HG03342 (cell line): ENCODE measurements at regions not wholly inside any gene's neighbourhood (a gene's known extent, or its start where the extent isn't known, plus 50 kb on each side); places are given as distances from the start of the nearest gene placed in this dataset.

Experiments
- ATAC-seq: cut with Tn5 transposase; IDR thresholded peaks from one replicate; pipeline ENCODE4 v1.9.1; 2021; ENCODE audit warnings: mild to moderate bottlenecking, moderate library complexity; ENCODE audit not compliant: unreplicated experiment

DNA sequence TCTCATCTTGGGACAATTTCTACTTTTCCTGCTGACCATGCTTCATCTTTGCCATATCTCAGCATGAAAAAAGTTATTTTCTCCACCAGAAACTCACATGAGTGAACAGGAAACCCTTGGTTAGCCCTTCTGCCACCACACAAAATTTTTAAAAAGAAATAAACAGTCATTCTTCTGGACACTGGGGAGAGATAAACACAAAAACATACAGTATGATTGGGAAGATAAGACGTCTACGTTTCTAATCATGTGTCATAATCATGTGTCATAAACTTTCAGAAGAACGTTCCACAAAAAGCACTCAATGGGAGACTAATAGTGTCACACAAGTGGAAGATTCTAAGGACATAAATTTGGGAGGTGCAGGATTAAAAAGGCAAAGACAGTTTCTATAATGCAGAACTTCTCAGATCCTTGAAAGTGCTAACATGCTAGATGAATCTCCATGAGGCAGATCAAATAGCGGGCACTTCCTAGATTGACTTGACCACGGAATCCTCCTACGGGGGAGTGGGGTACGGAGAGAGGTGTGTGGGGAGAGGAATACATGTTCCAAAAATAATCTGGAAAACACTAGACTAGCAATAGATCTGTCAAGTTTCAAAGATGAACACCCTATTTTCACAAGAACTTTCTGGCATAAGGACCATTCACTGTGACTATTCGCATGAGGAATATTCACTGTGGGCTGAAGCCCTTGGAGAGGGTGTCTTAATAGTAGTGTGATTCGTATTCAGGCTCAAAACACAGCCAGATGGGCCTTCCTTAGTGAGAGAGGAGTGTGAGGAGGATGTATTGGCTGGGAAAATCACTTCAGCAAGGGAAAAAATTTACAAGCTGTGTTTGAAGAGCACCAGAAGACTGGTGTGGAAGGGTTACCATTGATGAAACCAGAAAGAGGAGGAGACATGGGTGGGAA, 206.7 kb downstream of the SETD4 start:
- ATAC-seq: no peak

- no peak for ATAC-seq
These were observed 207.5 kb downstream of the SETD4 start for GRCh38 chr21:35852820-35853219.

DNA sequence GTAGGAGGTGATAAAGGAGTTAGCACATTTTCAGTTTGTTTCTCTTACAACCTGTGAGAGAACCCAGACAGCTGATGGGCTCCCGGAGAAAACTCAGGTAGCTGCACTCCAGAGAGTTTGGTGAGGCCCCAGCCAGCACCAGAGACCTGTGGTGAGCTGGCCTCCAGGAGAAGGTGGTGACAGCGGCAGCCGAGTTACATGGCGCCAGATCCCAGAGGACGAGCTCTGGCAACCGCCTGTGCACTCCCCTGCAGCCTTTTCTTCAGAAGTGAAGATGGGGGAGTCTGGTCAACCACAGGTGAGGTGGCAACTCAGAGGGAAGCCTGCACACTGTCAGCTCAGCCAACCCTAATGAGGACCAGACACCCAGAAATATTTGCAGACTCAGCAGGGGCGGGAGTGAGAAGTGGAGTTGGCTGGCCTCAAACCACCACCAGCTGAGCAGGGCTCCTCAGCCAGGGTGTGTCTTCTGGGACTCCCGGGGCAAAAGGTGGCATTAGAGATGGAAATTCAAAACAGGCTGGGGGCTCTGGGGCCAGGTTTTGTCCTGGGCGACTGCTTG, 209.7 kb downstream of the SETD4 start:
- ATAC-seq: no peak

DNA sequence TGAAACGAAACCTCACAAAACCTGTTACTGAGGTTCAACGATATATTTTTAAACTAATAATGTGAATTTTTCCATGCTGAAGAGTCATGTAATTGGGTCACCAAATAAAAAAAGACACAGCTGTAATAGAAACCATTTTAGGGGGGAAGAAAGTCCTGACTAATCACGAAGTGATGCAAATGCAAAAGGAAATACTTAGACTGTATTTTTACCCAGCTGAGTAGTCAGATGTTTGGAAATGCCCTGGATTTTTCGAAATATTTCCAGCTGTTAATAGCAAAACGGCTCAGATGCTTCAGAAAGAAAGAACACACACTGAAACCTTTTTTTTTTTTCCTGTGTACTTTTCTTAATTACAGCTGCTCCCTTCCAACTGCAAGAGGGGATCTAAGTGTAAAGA, 210.3 kb downstream of the SETD4 start:
- ATAC-seq: no peak

- ATAC-seq: no peak
These were observed 211.2 kb downstream of the SETD4 start for GRCh38 chr21:35849144-35849543.

GRCh38 chr21:35843911-35844667, 216.2 kb downstream of the SETD4 start:
- ATAC-seq: no peak

- ATAC-seq: no peak
These were observed 219.4 kb downstream of the SETD4 start for GRCh38 chr21:35840949-35841348.

GRCh38 chr21:35840197-35840799, 220.0 kb downstream of the SETD4 start:
- no peak for ATAC-seq

DNA sequence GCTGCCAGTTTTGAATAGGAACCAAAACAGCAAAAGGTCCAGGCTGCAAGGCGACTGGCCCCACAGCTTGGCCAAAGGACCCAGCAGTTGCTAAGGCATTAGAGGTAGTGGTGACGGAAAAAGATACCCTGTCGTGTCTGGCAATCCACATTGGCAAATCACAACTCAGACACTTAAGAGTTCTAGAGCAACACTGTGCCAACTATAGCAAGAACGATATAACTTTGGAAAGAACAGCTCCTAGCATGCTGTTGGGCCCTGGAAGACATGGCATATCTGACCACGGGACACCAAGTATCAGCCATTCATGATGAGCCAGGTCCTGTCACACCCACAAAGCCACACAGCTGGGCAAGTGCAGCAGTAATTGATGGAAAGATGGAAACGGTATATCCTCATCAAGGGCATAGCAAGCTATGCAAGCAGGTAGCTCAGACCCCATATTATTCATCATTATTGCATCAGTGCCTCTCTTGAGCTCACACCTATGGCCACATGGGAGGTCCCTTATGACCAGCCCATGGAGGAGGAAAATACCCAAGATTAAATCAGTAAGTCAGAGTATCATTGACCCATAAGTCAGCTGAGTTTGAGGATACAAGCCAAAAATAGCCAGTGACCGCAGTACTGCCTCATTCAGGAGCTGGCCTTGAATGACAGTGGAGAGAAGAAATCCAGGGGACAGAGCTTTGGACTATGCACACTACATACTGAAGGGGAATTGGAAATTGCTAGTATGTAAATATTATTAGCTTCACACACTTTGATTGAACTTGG, 221.2 kb downstream of the SETD4 start:
- no peak for ATAC-seq

DNA sequence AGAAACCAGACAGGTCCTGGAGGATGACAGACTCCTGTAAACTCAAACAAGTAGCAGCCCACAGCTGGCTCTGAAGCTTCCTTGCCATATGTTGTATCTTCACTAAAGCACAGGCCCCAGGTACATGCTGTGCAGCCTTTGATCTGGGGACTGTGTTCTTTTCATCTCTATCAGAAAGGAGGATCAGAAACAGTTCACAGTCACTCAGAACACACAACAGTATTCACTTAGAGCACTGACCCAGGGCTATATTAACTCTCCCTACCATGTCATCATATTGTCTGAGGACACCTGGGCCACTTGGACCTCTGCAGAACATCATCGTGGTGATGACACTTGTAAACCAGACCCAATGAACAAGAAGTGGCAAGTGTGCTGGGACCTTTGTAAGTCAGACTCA, 222.0 kb downstream of the SETD4 start:
- no peak for ATAC-seq

DNA sequence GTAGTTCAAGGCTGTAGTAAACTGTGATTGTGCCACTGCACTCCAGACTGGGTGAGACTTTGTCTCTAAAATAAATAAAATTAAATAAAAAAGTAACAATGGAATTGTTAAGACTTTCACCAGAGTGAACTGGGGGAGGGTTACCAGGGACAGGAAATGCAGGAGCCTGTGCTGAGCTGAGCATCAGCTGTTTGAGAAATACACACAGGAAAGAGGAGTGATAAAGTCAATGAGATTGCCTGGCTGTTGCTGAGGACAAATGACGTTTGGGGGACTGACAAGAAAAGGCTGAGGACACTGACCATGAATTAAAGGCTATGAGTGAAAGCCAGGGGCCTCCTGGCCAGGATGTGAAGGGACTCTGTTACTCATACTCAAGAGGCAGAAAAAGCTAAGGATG, 226.3 kb downstream of the SETD4 start:
- no peak for ATAC-seq

- ATAC-seq: no peak
These were observed 226.9 kb downstream of the SETD4 start for GRCh38 chr21:35833388-35833787.

DNA sequence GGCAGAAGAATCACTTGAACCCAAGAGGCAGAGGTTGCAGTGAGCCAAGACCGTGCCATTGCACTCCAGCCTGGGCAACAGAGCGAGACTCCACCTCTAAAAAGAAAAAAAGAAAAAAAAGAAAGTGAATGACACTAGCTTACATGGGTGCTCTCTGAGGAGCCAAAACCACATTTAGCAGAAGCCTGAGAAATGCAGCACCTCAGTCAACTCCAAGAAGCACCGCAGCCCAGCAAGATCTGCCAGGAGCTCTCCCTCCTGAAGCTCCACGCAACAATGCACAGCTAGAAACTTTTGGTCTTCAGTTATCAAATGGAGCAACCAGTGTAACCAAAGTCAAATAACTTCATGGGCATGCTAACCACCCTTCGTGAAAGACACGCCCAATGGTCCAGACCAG, 229.1 kb downstream of the SETD4 start:
- ATAC-seq: no peak

GRCh38 chr21:35829067-35829466, 231.3 kb downstream of the SETD4 start:
- no peak for ATAC-seq

GRCh38 chr21:35828161-35828560, 232.2 kb downstream of the SETD4 start:
- ATAC-seq: no peak

DNA sequence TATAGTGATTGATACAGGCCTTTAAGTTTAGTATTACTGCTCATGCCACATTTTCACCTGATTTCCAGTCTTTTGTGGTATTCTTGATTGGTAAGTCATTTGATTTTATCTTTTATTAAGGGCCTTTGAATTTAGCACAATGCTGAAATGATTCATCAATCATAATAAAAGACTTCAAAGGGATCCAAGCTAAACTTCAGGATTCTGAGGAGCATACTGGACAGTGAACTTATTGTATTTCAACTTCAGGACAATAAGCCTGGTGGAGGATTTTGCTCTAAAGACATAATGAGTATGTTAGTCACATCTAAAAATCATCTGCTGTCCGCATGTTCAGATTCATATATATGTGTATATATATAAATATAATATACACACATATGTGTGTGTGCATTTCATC, 233.3 kb downstream of the SETD4 start:
- ATAC-seq: no peak

DNA sequence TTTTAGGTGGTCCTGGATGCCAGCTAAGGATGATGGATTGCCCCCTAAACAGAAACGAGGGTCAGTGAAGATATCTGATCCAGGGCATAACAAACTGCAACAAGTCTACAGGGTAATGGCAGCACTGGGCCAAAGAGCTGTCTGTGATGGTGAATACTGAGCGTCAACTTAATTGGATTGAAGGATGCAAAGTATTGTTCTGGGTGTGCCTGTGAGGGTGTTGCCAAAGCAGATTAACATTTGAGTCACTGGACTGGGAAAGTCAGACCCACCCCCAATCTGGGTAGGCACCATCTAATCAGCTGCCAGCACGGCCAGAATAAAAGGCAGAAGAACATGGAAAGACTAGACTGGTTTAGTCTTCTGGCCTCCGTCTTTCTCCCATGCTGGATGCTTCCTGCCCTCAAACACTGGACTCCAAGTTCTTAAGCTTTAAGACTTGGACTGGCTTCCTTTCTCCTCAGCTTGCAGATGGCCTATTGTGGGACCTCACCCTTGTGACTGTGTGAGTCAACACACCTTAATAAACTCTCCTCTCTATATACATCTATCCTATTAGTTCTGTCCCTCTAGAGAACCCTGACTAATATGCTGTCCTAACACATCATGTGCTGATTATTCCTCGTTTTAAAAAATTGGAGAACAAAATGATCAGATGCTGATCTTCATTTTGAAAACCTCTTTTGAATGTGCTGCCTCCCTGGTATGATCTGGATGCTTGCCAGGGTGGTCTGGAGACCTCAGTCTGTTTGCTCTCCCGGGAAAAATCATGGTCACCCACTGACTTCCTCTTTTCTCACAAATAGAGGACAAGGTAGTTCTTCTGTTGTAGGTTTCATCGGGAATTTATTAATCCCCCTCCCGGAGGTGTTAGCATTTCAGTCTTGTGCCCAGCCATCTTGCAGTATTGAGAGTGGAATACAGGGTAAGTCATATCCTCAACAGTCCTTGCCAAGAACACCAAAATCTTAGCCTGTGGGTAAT, 234.7 kb downstream of the SETD4 start:
- no peak for ATAC-seq

DNA sequence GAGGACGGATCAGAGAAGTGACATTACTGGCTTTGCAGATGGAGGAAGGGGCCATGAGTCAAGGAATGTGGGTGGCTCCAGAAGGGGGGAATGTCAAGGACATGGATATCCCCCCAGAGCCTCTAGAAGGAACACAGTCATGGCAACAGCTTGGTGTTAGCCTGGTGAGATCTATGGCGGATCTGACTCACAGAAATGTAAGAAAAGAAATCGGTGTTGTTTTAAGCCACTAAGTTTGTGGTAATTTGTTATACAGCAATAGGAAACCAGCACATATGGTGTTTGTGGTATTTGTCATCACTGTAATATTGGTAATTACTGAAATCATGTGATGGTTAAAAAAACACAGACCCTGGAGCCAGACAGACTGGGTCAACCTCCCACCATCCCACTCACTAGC, 236.2 kb downstream of the SETD4 start:
- ATAC-seq: no peak

- ATAC-seq: no peak
These were observed 241.2 kb downstream of the SETD4 start for GRCh38 chr21:35819134-35819533.
